ENCODE measurements at regions not wholly inside any gene's neighbourhood (a gene's known extent, or its start where the extent isn't known, plus 50 kb on each side); places are given as distances from the start of the nearest gene placed in this dataset.
"Not testable (repeated sequence)": the region's sequence is repeated elsewhere in the genome, so short reads cannot be mapped to it uniquely, and the experiment has no call there.

DNA sequence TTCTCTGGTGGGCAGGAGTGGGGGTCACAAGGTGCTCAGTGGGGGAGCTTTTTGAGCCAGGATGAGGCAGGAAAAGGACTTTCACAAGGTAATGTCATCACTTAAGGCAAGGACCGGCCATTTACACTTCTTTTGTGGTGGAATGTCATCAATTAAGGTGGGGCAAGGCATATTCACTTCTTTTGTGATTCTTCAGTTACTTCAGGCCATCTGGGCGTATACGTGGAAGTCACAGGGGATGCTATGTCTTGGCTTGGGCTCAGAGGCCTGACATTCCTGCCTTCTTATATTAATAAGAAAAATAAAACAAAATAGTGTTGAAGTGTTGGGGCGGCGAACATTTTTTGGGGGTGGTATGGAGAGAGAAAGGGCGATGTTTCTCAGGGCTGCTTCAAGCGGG is 179.5 kb downstream of the CD83 start:
- not testable (repeated sequence) for DNase-seq

DNA sequence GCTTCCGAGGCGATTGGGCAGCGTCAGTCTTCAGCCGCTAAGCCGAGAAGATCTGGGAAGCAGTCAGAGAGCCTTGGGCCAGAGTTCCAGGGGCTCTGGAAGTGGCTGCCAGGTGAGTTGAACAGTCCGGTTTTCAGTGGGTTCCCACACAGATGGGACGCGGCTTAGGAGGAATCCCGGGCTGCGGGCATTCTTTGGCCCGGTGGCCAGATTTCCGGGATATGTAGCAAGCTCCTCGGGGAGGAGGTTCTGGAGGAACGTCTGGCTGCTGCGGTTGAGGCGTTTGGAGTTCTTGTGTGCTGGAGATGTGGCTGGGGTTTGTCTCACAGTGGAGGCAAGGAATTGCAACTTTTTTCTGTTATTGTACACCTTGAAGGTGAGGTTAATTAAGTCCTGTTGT is 182.6 kb downstream of the CD83 start:
- not testable (repeated sequence) for DNase-seq

DNA sequence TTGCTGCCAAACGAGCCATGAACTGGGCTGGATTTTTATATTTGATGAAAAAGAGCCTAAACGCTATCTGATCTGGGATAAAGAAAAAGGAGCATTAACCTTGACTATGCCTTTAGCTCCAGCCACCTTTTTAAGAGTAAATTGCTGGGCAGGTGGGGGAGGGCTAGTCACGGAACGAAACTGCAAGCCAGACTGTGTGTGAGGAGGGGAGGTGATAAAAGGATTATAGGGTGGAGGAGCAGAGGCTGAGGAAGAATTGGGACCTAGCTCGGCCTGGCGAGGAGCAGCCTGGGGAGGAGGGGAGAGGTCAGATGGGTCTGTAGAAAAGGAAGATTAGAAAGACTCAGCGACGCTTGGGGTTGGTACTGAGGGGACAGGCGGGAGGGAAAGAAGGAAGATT is 183.1 kb downstream of the CD83 start:
- DNase-seq: not testable (repeated sequence)

DNA sequence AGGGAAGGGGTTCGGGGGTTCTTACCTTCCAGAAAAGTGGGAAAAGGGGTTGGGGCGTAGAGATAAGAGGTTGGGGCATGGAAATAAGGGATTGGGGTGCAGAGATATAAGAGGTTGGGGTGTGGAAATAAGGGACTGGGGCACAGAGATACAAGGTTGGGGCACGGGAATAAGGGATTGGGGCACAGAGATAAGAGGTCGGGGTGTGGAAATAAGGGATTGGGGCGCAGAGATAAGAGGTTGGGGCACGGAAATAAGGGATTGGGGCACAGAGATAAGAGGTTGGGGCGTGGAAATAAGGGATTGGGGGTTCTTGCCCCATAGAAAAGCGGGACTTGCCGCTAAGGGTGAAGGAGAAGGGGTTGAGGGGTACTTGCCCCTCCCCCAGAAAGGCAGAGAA is 183.9 kb downstream of the CD83 start:
- DNase-seq: not testable (repeated sequence)

DNA sequence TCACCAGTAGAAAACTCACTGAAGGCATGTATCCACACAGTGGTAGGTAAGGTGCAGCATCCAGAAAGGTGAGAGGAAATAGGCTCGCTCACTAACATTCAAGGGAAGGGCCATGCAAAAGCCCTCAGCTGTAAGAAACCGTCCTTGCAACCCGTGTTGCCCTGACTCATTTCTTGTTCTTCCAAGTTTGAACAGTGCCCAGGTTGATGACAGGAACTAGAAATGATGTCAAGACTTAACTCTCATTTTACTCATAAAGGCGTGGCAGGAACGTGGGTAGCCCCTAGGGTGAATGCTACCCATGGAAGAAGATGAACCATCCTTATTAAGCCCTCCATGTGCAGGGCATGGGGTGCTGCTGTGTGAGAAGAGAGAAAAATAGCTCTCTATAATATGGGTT is 187.6 kb downstream of the CD83 start:
- DNase-seq: no peak

DNA sequence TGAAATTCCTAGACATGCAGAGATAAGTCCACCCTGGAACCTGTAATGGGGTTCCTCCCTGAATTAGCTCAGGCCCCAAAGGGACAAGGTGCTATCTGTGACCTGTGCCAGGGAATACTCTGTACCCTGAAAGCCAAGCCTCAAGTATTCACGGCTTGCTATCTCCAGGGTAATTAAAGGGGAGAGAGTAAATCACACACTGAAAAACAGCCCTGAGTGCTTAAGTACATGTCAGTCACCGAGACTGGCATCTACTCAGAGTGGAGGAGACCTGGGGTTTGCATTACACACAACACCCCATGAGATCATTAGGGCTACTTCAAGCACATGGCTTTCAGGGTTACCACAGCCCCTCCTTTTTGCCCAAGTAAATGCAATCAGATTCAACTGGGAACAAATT is 188.1 kb downstream of the CD83 start:
- DNase-seq: no peak

DNA sequence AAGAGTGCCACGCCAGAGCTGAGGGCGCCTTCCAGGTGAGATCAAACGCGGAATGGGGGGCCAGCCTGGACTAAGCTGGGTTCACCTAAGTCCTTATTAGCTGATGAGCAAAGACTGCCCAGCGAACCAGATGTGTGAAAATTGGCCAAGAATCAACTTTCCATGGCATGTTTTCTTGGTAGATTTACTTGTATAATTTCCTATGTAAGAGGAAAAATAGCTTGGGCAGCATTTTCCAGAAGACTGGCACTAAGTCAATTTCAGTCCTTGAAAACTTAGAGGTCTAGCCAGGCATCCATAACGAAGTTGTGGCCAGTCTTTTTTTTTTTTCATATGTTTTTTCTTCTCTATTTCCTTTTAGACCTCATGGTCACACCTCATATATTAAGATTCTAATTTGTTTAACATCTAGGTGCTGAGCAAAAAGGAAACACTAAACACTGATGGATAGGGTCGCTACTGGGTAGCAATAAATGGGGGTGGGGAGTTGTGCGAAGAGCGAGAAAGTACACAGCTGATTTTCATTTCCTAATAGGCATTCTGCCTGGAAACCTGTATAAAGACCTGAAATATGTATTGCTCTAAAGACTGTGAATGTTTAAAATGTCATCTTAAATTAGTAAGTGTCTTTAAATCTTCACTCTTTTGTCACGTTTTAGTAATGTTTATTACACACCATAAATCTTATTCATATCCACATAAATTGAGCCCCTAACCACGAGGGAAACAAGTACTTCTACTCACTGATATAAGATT is 188.8 kb downstream of the CD83 start:
- no peak for DNase-seq

DNA sequence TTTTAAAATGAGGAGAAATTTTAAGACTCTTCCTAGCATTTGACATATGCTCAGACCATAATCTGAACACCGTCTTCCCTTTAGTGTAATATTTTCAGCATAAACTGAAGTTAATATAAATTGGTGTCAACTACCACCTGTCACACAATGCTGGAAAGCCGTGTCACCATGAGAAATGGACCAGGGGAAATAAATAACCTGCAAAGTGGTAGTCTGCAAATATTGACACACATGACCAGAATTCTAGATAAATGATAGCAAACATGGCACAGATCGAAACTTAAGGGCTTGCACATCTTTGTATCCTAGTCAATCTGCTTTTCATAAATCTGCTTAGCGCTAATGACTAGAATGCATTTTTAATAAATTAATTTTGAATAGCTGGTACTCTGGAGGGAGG is 191.9 kb downstream of the CD83 start:
- DNase-seq: no peak

DNA sequence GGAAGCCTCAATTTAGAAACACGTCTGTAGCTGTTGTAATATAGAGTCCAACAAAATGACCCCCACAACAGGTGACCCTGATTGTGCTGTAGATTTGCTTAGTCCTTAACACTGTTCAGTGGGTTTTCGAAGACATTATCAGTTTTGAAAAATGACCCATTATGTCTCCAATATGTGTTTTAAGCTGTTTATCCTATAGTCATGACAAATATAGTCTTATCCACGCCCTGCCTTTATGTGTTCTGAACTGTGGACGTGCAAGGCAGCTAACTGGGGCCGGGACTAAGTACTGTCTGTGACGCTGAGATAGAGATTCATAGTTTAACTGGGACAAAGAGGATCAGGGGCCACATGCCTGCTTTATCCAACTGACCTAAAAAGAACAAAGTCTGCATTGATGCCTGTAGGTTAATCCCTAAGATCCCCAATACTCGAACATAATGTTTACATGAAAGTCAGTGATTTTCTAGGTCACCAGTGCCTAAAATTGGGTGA is 192.4 kb downstream of the CD83 start:
- DNase-seq: no peak

DNA sequence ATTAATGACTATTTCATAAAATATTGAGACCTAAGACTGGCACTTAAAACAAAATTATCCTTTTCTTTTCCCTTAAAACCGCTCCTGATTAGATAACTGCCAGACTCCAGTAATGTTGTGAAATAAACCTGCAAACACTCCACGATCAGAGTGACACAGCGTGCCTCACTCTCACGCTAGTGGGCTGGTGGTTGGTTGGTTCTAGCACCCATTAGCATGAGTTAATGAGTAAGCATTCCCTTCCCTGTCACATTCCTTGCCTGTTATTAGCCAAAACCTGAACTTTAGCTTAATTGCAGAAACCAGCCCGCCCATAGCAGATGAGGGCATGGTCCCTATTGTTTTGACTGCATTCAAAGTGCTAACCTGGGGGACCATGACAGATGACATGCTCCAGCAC is 193.4 kb downstream of the CD83 start:
- DNase-seq: no peak

DNA sequence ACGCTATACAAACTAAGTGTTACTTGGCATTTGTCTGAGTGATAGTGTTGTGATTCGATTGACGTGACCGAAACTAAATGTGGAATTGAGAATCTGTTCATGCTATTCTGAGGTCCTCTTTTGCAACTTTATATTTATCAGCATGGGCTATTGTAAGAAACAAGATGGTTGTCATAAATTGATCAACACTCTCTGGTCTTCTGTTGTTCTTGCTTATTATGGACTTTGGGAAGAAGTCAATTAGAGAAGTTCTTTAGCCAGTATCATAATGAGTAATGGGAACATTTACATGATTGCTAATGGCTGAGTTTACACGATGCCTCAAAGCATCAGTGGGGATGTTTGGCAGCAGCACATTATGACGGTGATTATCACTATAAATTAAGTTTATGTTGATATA is 195.0 kb downstream of the CD83 start:
- no peak for DNase-seq

DNA sequence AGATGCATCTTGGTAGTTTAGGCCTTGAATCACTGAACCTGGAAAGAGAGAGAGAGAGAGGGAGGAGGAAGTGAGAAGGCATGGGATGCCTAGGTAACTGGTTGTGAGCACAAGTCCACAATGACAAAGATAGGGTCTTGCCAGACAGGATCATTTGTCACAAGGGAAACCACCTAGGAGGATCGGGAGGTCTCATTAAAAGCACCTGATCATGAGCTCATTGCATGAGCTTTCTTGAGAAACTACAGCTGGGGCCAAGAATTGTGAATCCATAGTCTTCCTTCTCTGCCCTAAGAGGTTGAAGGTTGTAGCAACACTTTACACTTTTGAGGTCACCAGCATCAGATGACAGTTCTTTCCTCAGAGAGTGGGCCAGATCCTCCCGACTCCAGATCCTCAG is 195.7 kb downstream of the CD83 start:
- DNase-seq: no peak

DNA sequence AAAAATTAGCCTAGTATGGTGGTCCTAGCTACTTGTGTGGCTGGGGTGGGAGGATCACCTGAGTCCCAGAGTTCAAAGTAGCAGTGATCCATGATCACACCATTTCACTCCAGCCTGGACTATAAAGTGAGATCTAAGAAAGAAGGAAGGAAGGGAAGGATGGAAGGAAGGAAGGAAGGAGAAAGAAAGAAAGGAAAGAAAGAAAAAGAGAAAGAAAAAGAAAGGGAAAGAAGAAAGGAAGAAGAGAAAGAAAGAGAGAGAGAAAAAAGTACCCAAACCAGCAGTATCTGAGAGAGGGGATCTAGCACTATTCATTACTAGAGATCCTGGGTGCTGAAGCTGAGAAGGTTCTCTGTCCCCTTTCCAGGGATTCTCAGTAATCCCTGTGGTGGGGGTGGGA is 197.8 kb downstream of the CD83 start:
- no peak for DNase-seq

DNA sequence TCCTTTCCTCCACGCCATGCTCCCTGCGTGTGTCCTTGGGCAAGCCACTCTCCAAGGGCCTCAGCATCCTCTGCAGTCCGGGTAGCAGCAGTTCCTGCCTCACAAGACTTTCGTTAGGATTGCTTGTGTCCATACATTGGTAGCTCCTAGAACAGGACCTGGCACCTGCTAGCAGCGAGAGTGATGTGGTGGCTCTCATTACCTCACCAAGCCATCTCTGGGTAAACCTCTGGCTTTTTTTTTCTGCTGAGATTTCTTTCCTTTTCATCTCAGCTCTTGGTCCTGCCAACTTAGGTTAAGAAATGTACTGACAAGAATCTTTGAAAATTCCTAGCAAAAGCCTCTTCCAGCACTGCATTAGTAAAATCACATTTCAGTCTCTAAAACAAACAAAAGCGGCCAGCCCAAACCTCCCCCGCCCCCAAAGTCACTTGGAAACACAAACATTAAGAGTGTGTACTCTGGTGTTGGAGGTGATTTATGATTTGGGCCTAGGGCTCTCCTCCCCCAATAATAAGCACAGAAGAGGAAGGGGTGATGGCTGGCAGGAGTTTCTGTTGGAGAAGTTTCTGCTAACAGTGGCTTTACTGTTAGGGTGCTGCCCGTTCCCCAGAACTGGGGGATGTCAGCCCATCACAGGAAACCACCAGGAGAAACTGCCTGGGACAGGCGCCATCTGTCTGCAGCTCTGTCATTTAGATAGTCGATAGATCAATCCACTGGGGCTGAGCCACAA is 199.2 kb downstream of the CD83 start:
- no peak for DNase-seq

DNA sequence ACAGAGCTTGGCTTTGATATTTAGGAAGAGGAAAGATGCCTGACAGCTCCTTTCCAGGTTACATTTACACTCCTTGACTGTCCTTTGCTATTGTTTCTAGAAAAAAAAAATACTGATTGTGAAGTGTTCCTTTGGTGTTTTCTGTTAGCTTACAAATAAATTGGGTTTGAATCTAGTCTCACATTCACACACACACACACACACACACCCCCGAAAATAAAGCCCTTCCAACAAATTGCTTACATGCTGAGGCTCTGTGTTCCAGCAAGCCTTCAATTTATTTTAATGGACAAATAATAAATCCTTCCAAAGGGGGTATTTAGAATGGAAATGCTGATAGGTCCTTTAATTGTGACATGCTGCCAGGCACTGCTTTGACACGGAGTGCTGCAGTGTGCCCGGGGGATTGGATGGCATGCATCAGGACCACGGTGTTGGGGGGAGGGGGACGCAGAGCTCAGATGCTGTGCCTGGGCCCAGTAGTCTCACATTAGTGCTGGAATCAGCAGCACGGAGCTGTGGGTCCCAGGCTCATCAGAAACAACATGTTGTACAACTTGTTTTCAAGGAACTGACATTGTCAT is 199.9 kb downstream of the CD83 start:
- no peak for DNase-seq

DNA sequence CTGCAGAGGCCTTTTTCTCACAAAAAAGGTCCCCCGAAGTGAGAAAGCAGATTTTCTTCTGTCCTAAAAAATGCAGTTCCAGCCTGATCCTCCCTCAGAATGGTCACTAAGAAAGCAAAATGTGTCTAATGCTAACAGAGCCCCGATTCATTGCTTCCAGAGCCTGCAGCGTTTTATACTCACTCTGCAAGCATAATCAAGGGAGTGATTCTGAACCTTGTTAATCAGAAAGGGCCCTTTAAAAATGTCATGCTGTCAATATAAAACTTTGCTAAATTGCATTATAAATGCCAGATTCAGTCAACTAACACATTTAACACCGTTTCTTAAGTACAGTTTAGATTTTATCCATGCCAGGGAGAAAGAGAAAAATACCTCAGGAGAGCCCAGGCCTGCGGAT is 202.8 kb downstream of the CD83 start:
- DNase-seq: no peak

DNA sequence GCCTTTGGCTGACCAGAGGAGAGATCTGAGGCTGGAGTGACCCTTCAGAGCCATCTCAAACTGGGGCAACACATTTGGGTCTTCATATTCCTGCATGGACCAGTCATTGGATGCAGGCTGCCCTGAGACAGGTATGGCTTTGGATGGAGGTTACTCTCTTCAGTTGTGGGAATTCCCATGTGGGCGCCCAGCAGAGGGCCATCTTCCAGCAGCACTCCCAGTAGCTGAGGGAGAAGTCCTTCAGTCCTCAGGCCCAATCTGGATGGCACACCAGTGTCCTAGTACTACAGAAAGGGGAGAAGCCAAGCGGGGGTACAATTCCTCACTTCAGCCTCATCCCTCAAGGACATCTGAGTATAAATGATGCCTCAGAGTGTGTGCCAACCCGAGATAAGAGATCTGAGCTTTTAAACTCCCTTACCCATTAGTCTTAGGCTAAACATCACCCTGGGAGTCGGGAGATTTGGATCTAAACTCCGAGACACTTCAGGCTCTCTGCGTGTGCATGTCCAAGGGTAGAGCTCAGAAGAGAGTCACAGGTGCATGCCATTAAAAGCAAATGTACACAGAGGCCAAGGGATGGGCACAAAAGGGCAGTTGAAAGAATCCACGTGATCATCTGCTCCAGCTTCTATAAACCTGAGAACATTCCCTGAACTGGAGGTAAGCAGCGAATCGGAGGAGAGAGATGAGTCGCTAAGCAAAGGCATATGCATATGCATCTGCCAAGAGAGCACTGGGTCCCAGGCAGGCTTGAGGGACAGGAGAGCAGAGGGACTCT is 204.6 kb downstream of the CD83 start:
- no peak for DNase-seq

DNA sequence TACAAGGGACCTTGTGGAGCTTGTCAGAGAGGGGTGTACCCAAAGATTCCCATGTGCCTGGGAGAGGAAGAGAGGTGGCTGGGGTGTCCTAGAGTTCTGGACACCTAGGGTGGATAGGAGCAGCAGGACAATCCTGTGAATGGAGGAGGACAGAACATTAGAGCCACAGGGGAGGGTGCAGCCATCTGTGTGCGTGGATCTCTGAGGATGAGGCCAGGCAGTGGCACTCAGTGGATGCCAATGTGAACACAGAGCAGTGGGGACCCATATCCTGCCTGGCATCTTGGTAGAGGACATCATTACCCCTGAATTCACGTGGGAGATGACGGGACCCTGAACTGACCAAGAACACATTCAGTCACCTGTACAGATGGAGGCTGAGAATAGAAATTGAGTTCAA is 205.3 kb downstream of the CD83 start:
- no peak for DNase-seq

DNA sequence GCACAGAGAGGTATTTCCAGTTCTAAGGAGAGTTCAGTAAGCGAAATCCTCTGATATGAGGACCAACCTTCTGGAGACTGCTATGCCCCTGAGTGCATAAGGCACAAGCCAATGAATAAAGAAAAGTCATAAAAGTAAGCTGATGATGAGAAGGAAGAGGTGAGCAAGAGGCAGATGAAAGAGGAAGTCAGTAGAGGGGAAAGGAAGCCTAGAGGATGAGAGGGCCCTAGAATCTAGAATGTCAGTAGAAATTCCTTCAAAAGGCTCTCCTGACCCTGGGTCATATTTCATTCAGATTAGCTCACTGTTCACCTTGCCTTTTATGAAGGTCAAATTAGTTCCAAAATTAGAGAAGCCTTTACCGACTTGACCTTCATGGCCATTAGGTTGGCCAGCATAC is 209.2 kb downstream of the CD83 start:
- DNase-seq: no peak

DNA sequence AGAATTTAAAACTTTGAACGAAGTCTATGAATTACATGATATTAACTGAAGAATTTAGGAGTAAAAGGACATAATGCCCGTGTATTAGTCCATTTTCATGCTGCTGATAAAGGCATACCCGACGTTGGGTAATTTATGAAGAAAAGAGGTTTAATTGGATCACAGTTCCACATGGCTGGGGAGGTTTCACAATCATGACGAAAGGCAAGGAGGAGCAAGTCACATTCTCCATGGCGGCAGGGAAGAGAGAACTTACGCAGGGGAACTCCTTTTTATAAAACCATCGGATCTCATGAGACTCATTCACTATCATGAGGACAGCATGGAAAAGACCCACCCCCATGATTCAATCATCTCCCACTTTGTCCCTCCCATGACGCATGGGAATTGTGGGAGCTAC is 210.6 kb downstream of the CD83 start:
- DNase-seq: no peak

DNA sequence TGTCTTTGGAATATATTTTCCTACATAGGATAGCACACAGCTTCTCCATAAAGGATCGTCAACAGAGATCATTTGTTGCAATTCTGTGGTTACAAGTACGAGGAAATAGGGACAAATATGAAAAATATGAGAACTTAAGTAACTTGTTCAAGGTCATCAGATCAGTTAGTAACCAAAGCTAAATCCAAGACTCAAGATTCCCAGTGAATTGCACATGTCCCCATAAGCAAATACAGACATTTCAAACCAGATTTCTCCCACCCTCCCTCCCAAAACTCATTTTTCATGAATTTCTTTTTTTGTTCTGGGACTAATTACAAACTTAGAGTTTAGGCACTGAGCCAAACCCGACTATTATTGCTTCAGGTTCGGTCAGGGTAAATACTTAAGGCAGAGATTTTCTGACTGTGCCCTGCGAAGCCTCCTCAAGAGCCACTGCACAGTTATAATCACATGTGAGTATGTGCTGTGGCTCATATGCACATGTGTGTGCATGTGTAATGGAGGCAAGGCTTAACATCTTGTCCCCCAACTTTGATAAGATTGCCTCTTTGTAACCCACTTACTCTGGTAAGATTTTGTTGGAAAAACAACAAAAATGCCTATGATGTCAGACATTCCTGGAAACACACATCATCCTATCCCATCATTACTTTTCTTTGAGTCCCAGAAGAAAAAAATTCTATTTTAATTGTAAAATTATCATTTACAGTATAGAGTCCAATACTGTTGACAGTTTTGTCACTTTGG is 216.2 kb downstream of the CD83 start:
- no peak for DNase-seq

DNA sequence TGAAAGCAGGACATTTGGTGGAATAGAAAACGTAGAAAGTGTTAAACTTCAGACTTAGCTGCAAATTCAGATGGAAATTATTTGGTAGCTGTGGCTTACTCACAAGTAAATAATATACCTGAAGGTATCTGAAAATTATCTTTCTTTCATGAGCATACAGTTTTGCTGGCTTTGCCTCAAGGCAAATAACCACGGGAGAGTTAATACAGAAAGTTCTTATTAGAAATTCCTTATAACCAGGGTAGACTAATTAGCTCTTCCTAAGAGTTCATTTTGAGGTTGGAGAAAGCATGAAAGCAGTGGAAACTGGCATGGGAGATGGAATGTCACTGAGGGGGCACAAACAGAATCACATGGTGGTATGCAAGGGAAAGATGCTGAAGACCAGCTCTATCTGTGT is 217.5 kb downstream of the CD83 start:
- DNase-seq: no peak

DNA sequence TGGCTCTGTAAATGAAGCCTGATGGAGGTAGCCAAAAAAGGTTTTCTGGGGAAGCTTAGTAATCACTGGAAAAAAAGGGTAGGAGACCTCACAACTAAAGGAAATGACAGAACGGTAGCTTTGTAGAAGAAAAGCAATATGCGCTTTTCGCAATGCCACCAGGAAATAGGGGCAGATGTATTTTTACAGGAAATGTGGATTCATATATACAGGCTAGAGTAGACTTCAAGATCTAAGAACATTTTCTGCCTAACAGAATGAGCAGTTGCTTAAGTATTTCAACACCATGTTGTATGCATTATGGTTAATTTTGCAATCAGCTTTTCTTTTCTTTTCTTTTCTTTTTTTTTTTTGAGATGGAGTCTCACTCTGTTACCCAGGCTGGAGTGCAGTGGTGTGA is 219.6 kb downstream of the CD83 start:
- DNase-seq: no peak

Measured in stimulated activated CD4-positive, alpha-beta T cell treated with anti-CD3 and anti-CD28 coated beads, Interleukin-2, amount 100 ng/mL, for 48 hours (primary cell).